ENCODE measurements at regions not wholly inside any gene's neighbourhood (a gene's known extent, or its start where the extent isn't known, plus 50 kb on each side); places are given as distances from the start of the nearest gene placed in this dataset.

- TF ChIP-seq CTCF (conservative IDR thresholded peaks at IDR 0.05; ENCODE audit: low read length), result no peak
- TF ChIP-seq EZH2phosphoT487 (IDR thresholded peaks at IDR 0.05; ENCODE audit: borderline replicate concordance), result no peak
Observed at GRCh38 chr9:2923766-2924379, 80.0 kb upstream of the PUM3 start.

Measured in Loucy (cell line).